GM10266 (cell line): ENCODE measurements at regions not wholly inside any gene's neighbourhood (a gene's known extent, or its start where the extent isn't known, plus 50 kb on each side); places are given as distances from the start of the nearest gene placed in this dataset.

Experiments
- DNase-seq: peaks from one replicate; pipeline ENCODE4 v3.0.0; 2012; ENCODE audit errors: extremely low spot score
- TF ChIP-seq, protein P1 (sequence below): IDR thresholded peaks from 2 replicates; pipeline ENCODE4 v1.5.1; 2012; ENCODE audit warnings: mild to moderate bottlenecking, low read depth; ENCODE audit not compliant: control insufficient read depth, insufficient read depth; ENCODE audit errors: missing control alignments

DNA sequence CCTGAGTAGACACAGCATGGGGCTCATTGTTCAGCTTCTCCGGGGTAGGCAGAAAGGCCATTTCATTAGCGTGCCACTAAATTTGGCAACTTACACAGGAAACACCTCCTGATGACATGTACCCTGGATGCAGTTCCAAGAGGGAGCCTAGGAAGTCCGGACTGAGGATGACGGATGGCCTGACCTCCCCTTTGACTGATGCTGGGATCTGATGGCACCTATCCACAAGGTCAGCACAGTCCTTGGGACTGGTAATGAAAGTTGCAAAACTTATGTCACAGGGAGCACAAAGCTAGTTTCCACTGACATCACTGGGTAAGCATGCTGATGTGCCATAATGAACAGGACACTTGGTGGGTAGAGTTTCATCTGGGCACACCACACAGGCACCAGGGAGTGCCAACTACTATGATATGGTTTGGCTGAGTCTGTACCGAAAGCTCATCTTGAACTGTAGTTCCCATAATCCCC lies 126.7 kb upstream of the ARL4C start:
- DNase-seq = no peak
- TF ChIP-seq, protein P1, sequence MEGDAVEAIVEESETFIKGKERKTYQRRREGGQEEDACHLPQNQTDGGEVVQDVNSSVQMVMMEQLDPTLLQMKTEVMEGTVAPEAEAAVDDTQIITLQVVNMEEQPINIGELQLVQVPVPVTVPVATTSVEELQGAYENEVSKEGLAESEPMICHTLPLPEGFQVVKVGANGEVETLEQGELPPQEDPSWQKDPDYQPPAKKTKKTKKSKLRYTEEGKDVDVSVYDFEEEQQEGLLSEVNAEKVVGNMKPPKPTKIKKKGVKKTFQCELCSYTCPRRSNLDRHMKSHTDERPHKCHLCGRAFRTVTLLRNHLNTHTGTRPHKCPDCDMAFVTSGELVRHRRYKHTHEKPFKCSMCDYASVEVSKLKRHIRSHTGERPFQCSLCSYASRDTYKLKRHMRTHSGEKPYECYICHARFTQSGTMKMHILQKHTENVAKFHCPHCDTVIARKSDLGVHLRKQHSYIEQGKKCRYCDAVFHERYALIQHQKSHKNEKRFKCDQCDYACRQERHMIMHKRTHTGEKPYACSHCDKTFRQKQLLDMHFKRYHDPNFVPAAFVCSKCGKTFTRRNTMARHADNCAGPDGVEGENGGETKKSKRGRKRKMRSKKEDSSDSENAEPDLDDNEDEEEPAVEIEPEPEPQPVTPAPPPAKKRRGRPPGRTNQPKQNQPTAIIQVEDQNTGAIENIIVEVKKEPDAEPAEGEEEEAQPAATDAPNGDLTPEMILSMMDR = no peak

DNA sequence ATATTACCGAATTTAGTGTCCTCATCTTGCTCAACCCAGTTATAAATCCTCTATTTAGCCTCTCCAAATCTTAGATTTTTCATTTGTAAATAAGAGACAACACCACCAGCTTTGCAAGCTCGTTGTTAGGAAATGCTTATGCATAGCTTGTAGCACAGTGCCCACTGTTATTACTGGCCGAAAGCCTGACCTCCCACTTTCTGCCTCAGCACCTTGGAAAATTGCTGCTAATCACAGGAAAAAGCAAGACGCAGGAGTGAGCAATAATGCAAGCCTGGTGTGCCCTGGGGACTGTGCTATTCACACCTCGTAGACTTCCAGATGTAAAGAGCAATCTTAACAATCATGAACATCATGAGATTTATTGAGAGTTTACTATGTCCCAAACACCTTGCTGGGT lies 124.2 kb upstream of the ARL4C start:
- TF ChIP-seq, protein P1 = no peak
- no peak for DNase-seq

- TF ChIP-seq, protein P1 = no peak
- DNase-seq = no peak
These were observed 123.1 kb upstream of the ARL4C start for GRCh38 chr2:234620018-234620417.

DNA sequence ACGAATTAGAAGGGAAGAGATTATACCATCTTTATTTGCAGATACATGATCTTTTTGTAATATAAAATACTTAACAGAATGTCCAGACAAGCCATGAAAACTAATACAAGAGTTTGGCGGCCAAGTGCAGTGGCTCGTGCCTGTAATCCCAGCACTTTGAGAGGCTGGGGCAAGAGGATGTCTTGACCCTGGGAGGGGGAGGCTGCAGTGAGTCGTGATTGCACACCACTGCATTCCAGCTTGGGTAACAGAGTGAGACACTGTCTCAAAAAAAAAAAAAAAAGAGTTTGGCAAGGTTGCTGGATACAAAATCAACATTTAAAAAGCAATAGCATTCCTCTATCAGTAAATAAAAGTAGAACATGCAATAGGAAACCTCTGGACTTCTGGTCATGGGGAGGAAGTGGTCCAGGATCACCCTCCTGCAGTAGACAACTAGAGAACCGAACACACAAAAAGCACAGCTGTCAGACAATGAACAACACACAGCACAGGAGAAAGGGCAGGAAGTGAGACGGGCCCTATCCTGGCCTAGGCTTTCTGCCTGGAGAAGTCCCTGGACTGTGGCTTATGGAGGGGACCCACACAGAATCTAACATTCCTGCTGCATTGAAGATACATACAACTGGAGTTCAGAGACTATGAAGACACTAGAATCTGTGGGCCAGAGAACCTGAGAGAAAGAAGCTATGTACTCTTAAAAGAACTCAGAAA lies 118.9 kb upstream of the ARL4C start:
- DNase-seq = no peak
- TF ChIP-seq, protein P1 = no peak

DNA sequence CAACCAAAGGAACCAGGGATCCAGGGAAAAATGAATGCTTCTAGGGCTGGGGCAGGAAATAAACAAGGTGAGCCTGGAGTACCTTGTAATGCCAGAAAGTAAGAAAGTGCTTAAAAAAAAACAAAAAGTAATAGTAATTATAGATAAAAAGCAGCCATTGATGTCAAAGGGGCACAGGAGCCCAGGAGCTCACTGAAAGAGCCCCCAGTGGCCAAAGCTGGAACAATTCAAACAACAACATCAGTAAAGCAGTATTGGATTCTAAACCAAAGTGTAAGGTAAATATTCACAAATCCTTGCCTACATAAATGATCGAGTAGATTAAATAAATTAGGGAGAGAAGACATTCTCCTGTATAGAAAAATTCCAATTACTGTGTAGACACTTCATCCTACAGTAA lies 114.3 kb upstream of the ARL4C start:
- TF ChIP-seq, protein P1 = peak; percentile 12
- DNase-seq = no peak

- TF ChIP-seq, protein P1 = no peak
- DNase-seq = no peak
These were observed 112.1 kb upstream of the ARL4C start for GRCh38 chr2:234608946-234609345.

GRCh38 chr2:234607691-234608090 lies 110.8 kb upstream of the ARL4C start:
- DNase-seq = no peak
- TF ChIP-seq, protein P1 = no peak
